ENCODE measurements at regions not wholly inside any gene's neighbourhood (a gene's known extent, or its start where the extent isn't known, plus 50 kb on each side); places are given as distances from the start of the nearest gene placed in this dataset.

GRCh38 chr18:11553098-11553940, 56.1 kb upstream of the SLC35G4 start:
- FAIRE-seq, result no peak

DNA sequence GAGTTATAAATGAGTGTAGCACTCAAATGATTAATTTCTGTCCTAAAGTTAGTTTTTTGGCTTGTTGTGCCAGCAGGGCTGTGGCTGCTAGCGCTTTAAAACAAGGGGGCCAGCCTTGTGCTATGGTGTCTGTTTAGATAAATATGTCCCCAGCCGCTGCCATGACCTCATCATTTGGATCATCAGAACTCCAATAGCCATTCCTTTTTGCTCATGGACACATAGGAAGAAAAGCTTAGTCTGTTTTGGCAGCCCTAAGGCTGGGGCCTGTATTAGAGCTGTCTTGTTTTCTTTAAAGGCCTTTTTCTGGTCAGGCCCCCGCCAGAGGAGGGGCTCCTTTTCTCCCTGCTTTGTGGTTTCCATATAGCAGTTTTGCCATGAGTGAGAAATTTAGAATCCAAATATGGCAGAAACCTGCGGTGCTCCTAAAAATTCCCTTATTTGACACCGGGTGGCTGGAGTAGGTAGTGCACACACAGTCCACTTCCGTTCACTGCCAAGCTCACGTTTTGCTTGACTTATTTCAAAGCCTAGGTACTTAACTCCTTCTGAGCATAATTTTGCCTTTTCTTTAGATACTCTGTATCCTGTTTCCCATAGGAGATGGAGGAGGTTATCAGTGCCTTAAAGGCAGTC, 60.4 kb upstream of the SLC35G4 start:
- no peak for FAIRE-seq

DNA sequence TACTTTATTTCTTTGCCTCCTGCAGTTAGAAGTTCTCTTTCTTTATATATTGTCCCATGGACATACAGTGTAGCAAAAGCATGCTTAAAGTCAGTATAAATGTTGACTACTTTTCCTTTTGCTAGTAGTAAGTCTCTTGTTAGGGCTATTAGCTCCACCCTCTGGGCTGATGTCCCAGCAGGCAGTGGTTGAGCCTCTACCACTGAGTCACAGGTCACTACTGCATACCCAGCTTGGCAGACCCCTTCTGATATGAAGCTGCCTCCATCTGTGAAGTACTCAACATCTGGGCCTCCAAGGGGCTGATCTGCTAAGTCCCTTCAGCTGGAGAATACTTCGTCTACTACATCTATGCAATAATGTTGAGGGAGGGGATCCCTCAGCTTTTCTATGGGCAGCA, 61.0 kb upstream of the SLC35G4 start:
- FAIRE-seq, result no peak

DNA sequence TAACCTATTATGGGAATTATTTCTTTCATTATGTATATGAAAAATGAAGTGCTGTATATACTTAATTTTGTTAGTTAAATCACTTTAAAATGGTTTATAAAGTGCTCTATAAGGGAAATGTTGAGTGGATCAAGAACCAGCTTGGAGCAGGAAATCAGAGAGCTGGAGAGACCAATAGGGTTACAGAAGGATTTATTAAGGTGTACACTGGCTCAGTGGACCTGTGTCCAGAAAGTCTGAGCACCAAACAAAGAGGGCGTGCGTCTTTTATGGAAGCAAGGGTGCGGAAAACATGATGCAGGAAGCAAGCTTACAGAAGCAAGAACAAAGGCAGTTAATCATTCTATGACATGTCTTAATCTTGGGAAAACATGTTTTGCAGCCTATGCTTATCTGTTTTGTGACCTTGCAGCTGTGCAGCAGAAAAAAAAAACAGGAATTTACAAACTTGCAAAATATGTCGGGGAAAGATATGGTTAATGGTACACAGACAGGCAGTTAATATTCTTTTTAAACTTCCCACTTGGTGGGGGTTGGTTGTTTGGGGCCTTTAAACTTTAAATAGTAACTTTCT, 65.2 kb upstream of the SLC35G4 start:
- no peak for FAIRE-seq

DNA sequence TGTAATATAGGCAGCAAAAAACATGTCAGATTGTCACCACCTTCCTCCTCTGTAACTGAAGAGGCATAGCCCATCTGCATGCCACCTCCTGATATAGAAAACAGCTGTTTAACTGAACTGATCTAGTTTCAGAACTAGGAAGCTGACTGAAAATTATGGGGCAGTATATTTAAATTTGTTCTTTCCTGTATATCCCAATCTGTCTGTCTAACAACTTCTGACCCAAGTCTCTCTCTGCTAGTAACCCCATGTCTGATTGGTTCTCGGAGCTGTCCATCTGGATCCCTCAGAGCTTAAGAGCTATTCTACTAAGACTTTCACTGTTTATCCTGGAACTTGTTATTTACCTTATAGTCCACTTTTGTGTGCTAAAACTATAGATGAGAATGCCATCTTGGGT, 68.2 kb upstream of the SLC35G4 start:
- no peak for FAIRE-seq

- FAIRE-seq, result no peak
Observed at GRCh38 chr18:11533942-11534496, 75.4 kb upstream of the SLC35G4 start.

DNA sequence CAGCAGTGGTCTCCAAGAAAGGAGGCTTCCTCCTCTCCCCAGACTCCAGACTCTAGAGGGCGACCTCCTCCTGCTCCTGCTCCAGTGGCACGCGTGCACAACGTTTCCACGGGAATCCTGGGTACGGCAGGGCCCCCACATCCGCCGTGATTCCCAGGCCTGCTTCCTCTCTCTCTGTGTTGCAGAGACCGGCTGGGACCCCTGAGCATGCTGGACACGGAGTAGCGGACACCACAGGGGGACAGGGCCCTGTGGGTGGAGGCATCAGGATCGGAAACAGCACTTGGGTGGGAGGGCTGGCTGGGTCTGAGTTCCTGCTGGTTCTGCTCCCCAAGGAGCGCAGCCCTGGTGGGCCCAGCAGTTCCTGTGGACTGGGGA, 75.9 kb upstream of the SLC35G4 start:
- no peak for FAIRE-seq

DNA sequence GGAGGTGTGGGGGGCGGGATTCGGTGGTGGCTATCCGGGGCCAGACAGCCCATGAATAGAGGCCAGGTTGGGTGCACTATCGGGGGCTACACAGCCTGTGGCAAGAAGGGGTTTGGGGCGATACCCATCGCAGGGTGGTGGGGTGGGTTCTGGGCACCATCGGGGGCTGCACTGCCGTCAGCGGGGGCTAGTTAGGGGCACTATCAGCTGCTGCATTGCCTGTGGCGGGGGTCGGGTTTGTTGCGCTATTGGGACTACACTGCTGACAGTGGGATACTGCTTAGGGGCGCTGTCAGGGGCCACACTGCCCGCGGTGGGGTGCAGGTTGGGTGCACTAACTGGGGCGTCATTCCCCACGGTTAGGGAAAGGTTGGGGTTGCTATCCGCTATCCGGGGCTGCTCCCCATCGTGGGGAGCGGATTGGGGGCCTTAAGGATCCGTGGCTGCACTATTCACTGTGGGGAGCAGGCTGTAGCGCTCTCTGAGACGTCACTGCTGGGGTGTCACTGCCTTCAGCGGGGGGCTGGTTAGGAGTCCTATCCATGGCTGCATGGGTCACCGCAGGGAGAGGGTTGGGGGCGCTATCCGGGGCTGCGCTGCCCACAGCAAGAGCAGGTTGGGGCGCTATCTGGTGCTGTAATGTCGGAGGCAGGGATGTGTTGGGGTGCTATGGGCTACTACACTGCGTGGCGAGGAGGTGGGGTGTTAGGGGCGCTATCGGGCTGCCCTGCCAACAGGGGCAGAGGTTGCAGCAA, 76.5 kb upstream of the SLC35G4 start:
- no peak for FAIRE-seq

GRCh38 chr18:11529081-11529480, 80.3 kb upstream of the SLC35G4 start:
- no peak for FAIRE-seq

- FAIRE-seq, result no peak
Observed at GRCh38 chr18:11526675-11527074, 82.7 kb upstream of the SLC35G4 start.

- no peak for FAIRE-seq
Observed at GRCh38 chr18:11523804-11524203, 85.6 kb upstream of the SLC35G4 start.

- no peak for FAIRE-seq
Observed at GRCh38 chr18:11522992-11523391, 86.4 kb upstream of the SLC35G4 start.

- FAIRE-seq, result no peak
Observed at GRCh38 chr18:11521853-11522252, 87.5 kb upstream of the SLC35G4 start.

GRCh38 chr18:11520536-11520935, 88.9 kb upstream of the SLC35G4 start:
- FAIRE-seq, result no peak

GRCh38 chr18:11518788-11519685, 90.4 kb upstream of the SLC35G4 start:
- no peak for FAIRE-seq

- no peak for FAIRE-seq
Observed at GRCh38 chr18:11517704-11518103, 91.7 kb upstream of the SLC35G4 start.

DNA sequence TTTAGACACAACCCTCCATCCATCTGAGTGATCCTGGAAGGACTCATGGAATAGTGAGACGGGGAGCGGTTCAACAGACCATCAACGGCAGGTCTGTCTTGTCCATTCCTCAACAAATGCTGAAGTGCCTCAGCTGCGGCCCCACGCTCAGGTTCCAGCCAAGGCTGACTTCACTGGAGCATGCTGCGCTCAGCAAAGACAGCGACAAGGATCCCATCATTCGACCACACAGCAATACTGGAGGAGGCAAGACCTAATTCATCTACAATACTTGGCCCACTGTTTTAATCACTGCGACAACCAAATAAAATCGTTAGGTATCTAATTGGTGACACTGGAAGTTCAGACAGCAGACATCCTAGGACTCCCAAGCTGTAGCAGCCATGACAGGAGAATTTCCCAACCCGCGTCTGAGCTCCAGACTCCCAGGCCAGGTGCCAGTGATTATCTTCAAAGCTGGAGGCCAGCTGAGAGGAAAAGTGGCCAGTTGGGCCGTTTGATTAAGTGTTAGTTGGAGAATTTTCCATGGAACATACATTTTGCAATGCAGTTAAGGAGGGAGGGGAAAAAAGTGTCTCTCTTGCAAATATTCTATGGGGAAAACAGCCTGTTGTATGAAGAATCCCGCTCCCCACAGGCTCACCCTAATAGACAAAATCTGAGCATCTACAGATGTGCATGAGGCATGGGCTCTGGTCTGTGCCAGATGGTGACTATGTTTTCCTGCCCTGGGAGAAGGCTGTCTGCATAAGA, 92.5 kb upstream of the SLC35G4 start:
- no peak for FAIRE-seq

- no peak for FAIRE-seq
Observed at GRCh38 chr18:11514267-11514666, 95.1 kb upstream of the SLC35G4 start.

GRCh38 chr18:11512096-11513025, 97.0 kb upstream of the SLC35G4 start:
- FAIRE-seq, result no peak

- no peak for FAIRE-seq
Observed at GRCh38 chr18:11511434-11512095, 97.8 kb upstream of the SLC35G4 start.

Data from G401.6 (cell line).